ENCODE measurements at regions not wholly inside any gene's neighbourhood (a gene's known extent, or its start where the extent isn't known, plus 50 kb on each side); places are given as distances from the start of the nearest gene placed in this dataset.

- DNase-seq (ENCODE audit: low spot score), result no peak
Measured at GRCh38 chr11:119810478-119811232, 81.7 kb upstream of the NECTIN1 start.

- no peak for DNase-seq (ENCODE audit: low spot score)
Measured at GRCh38 chr11:119809346-119809745, 80.3 kb upstream of the NECTIN1 start.

- DNase-seq (ENCODE audit: low spot score), result no peak
Measured at GRCh38 chr11:119808407-119809185, 79.6 kb upstream of the NECTIN1 start.

- no peak for DNase-seq (ENCODE audit: low spot score)
Measured at GRCh38 chr11:119807841-119808240, 78.8 kb upstream of the NECTIN1 start.

- DNase-seq (ENCODE audit: low spot score), result no peak
Measured at GRCh38 chr11:119807402-119807801, 78.4 kb upstream of the NECTIN1 start.

GRCh38 chr11:119806064-119806915 is 77.3 kb upstream of the NECTIN1 start:
- no peak for DNase-seq (ENCODE audit: low spot score)

- DNase-seq (ENCODE audit: low spot score), result no peak
Measured at GRCh38 chr11:119805663-119806062, 76.7 kb upstream of the NECTIN1 start.

GRCh38 chr11:119804698-119805097 is 75.7 kb upstream of the NECTIN1 start:
- DNase-seq (ENCODE audit: low spot score), result no peak

- DNase-seq (ENCODE audit: low spot score), result no peak
Measured at GRCh38 chr11:119803726-119804294, 74.8 kb upstream of the NECTIN1 start.

GRCh38 chr11:119803139-119803538 is 74.1 kb upstream of the NECTIN1 start:
- DNase-seq (ENCODE audit: low spot score), result no peak

GRCh38 chr11:119802670-119803069 is 73.7 kb upstream of the NECTIN1 start:
- no peak for DNase-seq (ENCODE audit: low spot score)

- no peak for DNase-seq (ENCODE audit: low spot score)
Measured at GRCh38 chr11:119800619-119801018, 71.6 kb upstream of the NECTIN1 start.

- no peak for DNase-seq (ENCODE audit: low spot score)
Measured at GRCh38 chr11:119800171-119800570, 71.2 kb upstream of the NECTIN1 start.

GRCh38 chr11:119798656-119799055 is 69.7 kb upstream of the NECTIN1 start:
- DNase-seq (ENCODE audit: low spot score), result no peak

GRCh38 chr11:119797736-119798135 is 68.7 kb upstream of the NECTIN1 start:
- DNase-seq (ENCODE audit: low spot score), result no peak

GRCh38 chr11:119797123-119797611 is 68.2 kb upstream of the NECTIN1 start:
- no peak for DNase-seq (ENCODE audit: low spot score)

- no peak for DNase-seq (ENCODE audit: low spot score)
Measured at GRCh38 chr11:119796363-119797060, 67.5 kb upstream of the NECTIN1 start.

- no peak for DNase-seq (ENCODE audit: low spot score)
Measured at GRCh38 chr11:119795690-119796089, 66.7 kb upstream of the NECTIN1 start.

- DNase-seq (ENCODE audit: low spot score), result peak; percentile 35
Measured at GRCh38 chr11:119795231-119795630, 66.2 kb upstream of the NECTIN1 start.

- DNase-seq (ENCODE audit: low spot score), result no peak
Measured at GRCh38 chr11:119794756-119795155, 65.8 kb upstream of the NECTIN1 start.

- DNase-seq (ENCODE audit: low spot score), result no peak
Measured at GRCh38 chr11:119794141-119794665, 65.2 kb upstream of the NECTIN1 start.

All from COLO829 (cell line).